DMS53 treated with DMSO at 0.1 percent for 48 hours (cell line): ENCODE measurements at regions not wholly inside any gene's neighbourhood (a gene's known extent, or its start where the extent isn't known, plus 50 kb on each side); places are given as distances from the start of the nearest gene placed in this dataset.

ENCODE experiments used
- DNase-seq: peaks from one replicate; lab custom pipeline; 2025; ENCODE audit not compliant: unreplicated experiment; lab: John Stamatoyannopoulos, UW

DNA sequence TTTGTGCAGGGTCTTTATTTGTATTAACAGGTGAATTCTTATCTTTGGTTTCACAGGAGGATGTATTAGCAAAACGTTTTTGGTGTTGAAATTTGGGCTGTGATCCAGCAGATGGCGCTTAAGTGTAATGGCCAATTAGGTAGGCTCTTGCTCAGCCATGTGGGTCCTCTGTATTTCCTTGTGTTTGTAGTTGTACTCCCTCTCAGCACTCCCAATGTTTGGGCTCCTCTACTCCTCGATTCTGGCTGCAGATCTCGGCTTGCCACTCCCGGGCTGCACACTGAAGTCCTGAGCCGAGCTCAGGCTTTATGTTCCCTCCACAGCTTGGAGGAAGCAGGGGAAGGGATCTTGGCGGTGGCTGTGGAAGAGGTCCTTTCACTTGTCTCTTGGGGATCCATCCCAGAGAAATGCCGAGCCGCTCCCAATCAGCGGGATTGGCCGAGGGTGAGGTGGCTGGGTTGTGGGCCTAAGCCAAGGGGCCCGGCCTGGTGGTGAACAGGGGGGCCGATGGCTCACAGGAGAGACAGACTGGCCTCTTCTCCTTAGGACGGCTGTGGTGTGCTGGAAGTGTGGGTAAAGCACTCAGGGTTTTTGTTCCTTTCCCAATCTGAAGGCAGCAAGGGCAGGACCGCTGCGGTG is 133.7 kb downstream of the AEBP2 start:
- DNase-seq = peak; percentile 79

GRCh38 chr12:19573866-19574265 is 134.6 kb downstream of the AEBP2 start:
- DNase-seq = no peak

GRCh38 chr12:19574601-19575000 is 135.3 kb downstream of the AEBP2 start:
- no peak for DNase-seq

DNA sequence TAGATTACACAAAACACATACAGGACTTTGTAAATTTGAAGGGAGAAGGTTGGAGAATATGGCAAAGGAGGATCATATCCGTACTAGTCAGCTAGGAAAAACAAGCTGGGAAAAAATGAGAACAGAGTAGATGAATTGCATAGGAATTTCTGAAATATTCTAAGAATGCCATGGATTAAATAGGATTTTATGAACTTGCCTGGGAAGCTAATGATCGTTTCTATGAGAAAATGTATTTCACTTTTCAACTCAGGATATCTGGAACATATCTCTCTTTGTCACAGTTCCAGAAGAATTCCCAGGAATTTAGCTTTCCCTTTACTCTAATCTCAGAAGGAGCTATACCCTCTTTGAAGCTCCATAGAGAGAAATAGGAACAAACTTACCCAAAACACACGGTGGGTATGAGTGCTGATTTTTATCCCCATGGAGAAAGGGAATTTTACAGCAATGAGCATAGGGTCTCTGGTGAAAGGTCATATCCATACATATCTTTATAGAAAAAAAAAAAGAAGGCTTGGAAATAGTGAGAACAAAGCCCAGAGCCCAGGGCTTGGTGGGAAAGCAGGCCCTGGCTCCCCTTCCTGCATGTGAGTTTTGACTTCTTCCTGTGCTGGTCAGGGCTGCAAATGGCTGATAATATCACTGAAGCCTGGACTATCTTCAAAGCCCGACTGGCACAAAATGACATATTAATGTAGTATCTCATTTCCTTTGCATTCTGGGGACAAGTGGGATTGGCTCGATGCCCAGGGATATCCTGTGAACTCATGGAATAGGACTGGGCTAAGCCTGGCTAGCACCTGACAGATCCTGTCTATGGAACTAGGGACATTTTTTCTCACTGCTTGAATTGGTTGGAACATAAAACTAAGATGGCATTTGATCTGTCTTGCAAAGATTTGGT is 136.3 kb downstream of the AEBP2 start:
- peak; percentile 99 for DNase-seq

- no peak for DNase-seq
These were observed 137.4 kb downstream of the AEBP2 start for GRCh38 chr12:19576506-19577280.

DNA sequence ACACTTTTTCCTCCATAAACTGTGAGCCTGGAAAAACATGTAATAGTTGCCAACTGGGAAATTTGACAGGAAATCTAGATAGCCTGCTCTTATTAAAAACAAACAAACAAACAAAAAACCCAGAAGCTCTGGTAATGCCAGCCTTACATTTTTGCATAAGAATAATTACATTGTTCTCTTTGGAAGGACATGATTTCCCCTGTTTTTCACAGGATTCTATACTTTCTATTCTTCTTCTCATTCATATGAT is 137.9 kb downstream of the AEBP2 start:
- no peak for DNase-seq

- no peak for DNase-seq
These were observed 145.4 kb downstream of the AEBP2 start for GRCh38 chr12:19584732-19585131.

GRCh38 chr12:19588951-19589350 is 149.7 kb downstream of the AEBP2 start:
- DNase-seq = no peak

DNA sequence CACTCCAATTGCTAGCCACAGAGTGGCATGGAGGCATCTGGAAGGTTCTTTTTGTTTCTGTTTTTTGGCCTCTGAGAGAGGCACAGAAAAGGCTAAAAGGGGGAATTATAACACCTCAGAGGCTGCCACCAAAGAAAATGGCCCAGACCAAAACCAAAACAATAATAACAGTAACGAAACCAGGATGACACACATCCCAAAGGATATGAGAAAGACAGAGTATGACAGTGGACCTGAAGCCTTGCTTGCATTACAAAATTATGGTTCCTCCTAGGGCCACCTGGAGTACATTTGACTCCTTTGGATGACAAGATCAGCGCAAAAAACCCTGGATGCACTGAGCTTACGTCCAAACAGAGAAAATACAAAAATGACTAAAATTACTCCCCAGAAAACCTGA is 152.7 kb downstream of the AEBP2 start:
- no peak for DNase-seq

GRCh38 chr12:19596434-19597166 is 157.3 kb downstream of the AEBP2 start:
- DNase-seq = no peak

DNA sequence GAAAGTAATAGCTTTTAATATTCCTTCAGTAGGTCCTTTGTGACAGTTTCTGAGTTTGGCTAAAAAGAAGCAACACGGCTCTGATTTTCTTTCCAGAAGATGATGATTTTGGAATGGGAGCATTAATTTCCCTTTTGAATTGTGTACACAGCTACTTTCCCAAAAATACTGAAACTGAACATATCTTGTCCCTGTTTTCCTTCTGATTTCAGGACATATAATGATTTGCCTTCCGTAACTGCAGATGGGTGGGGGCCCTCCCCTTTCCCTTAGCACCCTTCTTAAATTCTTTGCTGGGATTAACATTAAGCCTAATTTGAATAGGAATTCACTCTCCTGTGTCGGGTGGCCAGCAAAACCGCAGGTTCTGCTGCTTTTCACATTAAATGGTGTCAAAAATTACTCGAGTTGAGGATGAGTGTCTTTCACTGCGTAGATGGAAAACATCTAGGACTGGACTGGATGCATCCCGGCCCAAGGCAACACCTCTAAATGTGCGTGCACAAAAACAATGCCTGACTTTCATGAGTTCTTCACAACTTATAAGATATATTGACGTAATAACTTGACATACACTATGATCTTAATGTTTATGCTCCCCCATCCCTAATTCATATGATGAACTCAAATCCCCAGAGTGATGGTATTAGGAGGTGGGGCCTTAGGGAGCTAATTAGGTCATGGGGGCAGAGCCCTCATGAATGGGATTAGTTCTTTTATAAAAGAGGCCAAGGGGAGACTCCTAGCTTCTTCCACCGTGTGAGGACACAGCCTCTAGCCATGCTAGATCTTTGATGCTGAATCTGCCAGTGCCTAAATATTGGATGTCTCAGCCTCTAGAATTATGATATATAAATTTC is 158.1 kb downstream of the AEBP2 start:
- DNase-seq = no peak

DNA sequence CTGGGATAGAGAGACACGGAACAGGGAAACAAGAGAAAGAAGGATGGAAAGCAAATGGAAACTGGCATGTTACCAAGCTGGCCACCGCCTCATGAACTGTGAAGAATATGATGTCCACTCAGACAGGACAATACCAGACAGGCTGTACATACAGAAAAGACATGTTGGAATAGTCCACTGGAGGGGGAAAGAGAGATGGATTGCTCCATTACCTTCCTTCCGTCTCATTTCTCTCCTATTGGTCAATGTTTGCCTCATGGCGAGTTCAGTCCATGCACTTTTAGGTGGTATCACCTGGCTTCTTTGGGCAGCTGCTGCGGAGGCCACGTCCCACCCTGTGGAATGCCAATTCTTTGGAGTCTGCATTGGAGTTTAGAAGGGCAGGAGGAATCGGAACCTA is 166.4 kb downstream of the AEBP2 start:
- no peak for DNase-seq

DNA sequence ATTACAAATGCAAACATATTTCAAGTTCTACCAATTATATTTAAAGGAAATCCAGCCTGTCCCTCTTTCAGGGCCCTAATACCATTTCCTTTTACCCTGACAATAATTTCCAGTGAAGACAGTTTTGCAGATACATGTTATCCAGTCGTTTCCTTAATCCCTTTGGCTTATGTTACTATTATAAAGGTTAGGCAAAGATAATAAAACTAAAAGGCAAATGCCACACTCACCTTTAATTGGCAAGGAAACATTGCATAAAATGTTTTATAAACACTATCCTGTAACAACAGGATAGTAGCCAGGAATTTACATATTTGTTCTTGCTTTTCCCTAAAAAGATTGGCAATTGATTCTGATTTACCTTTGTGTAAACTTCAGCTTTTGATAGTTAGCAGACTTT is 168.7 kb downstream of the AEBP2 start:
- no peak for DNase-seq

GRCh38 chr12:19613051-19613535 is 173.8 kb downstream of the AEBP2 start:
- DNase-seq = no peak

DNA sequence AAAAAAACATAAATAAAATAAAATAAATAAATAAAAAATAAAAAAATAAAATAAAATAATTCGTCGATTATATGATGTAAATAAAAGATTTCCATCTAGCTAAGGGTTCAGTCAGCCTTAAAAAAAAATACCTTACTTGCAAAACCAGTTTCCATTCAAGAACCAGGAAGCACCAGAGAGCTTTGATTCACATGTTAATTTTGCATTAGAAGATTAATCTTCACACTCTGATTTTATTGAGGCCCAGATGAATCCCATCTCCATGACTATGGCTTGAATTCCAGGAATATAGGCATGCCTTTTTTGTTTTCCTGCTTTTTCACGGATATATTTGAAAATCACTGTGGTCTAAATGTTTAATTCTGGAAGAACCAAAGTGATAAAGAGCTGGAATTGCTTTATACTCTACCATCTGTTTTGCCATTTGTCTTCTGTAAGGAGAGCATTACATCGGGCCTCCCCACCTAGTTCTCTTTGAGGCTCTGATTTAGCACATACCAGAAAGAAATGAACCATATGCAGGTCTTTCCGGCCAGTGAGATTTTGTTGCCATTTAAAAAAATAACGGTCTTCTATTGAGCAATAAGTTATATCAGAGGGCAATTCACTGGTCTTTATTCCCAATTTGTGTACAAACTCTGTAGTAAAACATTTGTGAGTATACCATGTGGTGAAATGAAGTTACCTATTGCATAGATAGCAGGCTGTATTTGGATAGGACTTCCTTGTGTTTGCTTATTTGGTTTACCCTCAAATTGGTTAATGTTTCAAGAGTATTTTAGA is 175.5 kb downstream of the AEBP2 start:
- peak; percentile 30 for DNase-seq

DNA sequence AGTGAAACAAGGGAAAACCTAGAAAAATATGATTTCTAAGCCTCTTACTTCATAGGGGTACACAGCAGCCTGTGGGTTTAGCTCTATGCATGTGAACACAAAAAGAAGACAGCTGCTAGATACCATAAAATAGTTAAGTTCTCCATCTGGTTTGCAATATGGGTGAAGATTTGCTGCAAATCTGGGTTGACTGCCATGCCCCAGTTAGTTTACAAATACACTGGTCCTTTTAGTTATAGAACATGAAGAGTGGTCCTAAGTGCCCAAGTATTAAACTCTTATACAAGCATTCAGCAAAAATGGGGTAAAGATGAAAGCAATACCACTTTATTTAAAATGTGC is 176.1 kb downstream of the AEBP2 start:
- no peak for DNase-seq

- DNase-seq = no peak
These were observed 177.5 kb downstream of the AEBP2 start for GRCh38 chr12:19616781-19617180.

- DNase-seq = no peak
These were observed 180.9 kb downstream of the AEBP2 start for GRCh38 chr12:19620222-19620621.

DNA sequence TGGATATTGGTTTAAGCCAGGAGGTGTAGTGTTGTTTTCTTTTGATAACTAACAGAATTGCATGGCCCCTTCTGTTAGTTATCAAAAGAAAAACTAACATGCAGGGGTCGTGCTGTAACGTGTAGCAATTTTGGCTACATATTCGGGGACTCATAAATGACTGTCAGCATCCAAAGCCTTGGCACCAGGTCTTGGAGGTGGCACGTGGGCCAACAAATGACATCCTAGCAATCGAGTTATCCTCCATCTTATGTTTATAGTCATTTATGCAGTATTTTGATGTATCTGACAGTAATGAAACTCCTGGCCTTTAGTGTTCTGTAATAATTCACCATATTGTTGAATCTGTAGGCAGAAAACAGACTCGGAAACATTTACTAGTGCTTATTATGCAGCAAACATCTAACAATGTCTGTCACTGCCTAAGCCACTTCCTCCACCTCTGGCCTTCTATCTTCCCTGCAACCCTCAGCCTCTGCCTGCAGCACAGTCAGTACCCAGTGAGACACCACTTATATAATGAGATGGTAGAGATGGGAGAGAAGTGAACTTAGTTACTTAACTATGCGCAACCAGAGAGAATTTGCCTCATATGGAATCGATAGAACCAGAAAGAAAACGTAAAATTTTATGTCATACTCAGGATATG is 184.6 kb downstream of the AEBP2 start:
- DNase-seq = no peak
